ENCODE measurements at regions not wholly inside any gene's neighbourhood (a gene's known extent, or its start where the extent isn't known, plus 50 kb on each side); places are given as distances from the start of the nearest gene placed in this dataset.
"Not testable (repeated sequence)": the region's sequence is repeated elsewhere in the genome, so short reads cannot be mapped to it uniquely, and the experiment has no call there.

DNA sequence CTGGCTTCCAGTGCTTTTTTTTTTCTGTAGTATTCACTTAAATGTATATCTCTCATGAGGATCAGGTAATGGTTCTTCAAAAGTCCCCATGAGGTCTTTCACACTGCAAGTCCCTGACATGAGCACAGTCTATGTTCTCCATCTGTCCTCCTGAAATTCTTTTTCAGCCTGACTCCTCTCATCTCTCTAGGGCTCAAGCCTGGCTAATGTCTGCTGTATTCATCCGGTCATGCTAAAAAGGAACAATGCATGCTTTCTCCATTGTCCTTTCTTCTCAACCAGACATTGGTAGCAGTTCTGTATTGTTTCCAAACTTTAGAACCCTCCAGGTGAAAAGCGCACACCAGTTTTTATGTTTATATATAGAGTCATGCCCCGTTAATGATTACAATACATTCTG, 368.3 kb upstream of the OLFM3 start:
- ATAC-seq (no peak), DNase-seq (no peak)
- intact Hi-C loops (cut with micrococcal nuclease), result no loop called here

DNA sequence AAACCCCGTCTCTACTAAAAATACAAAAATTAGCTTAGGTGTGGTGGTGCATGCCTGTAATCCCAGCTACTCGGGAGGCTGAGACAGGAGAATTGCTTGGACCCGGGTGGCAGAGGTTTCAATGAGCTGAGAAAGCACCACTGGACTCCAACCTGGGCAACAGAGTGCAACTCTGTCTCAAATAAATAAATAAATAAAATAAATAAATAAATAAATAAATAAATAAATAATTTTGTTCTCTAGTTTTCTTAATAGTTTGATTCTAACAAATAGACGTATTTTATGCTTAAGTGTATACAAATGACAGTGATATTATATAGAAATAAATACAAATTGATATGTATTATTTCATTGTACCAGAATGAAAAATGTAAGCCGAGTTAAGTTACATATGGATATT, 339.9 kb upstream of the OLFM3 start:
- ATAC-seq, result no peak
- intact Hi-C loops (cut with micrococcal nuclease), result no loop called here
- no peak for DNase-seq

- DNase-seq (no peak), ATAC-seq (no peak)
- intact Hi-C loops (cut with micrococcal nuclease), result no loop called here
Observed at GRCh38 chr1:102318104-102318806, 321.5 kb upstream of the OLFM3 start.

DNA sequence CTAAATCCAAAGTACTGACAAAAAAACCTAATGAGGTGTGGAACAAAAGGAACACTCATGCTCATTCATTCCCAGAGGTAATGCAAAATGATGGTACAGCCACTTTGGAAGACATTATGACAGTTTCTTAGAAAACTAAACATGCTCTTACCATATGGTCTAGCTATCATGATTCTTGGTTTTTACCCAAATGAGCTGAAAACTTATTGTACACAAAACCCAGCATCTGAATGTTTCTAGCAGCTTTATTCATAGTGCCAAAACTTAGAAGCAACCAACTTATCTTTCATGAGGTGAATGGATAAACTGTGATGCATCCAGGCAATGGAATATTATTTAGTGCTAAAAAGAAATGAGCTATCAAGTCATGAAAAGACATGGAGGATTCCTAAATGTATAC, 318.4 kb upstream of the OLFM3 start:
- ATAC-seq, result no peak
- intact Hi-C loops (cut with micrococcal nuclease), result no loop called here

GRCh38 chr1:102296116-102296515, 299.4 kb upstream of the OLFM3 start:
- intact Hi-C loops (cut with micrococcal nuclease), result no loop called here
- DNase-seq, result no peak

More for the DNA sequence above, 318.4 kb upstream of the OLFM3 start:
- DNase-seq, result no peak

DNA sequence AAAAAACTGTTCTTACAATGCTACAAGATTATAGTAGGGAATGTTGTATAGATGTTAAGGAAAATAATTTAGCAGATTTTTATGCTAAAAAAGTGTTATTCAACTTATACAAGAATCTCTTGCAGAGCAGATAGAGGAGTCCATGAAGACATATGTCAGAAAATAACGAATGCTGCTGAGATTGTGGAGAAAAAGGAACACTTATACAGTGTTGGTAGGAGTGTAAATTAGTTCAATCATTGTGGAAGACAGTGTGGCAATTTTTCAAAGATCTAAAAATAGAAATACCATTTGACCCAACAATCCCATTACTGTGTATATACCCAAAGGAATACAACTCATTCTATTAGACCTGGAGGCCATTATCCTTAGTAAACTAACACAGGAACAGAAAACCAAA, 286.2 kb upstream of the OLFM3 start:
- DNase-seq (no peak), ATAC-seq (no peak)
- intact Hi-C loops (cut with micrococcal nuclease), result no loop called here

More at GRCh38 chr1:102296116-102296515, 299.4 kb upstream of the OLFM3 start:
- no peak for ATAC-seq

DNA sequence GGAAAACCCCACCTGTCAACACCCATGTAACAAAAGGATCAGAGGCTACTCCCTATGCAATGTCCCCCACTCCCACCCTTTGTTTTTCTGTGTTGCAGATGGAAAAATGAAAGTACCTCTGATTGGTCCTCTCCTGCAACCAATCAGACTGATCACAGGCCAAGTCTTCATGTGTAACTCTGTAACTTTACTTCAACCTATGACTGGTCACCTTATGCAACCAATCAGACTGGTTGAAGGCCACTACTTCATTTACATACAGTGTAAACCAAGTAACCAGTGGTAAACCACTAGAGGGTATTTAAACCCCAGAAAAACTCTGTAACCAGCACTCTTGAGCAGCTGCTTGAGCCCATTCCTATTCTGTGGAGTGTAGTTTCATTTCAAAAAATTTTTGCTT, 266.3 kb upstream of the OLFM3 start:
- no peak for ATAC-seq
- intact Hi-C loops (cut with micrococcal nuclease), result no loop called here
- no peak for DNase-seq

DNA sequence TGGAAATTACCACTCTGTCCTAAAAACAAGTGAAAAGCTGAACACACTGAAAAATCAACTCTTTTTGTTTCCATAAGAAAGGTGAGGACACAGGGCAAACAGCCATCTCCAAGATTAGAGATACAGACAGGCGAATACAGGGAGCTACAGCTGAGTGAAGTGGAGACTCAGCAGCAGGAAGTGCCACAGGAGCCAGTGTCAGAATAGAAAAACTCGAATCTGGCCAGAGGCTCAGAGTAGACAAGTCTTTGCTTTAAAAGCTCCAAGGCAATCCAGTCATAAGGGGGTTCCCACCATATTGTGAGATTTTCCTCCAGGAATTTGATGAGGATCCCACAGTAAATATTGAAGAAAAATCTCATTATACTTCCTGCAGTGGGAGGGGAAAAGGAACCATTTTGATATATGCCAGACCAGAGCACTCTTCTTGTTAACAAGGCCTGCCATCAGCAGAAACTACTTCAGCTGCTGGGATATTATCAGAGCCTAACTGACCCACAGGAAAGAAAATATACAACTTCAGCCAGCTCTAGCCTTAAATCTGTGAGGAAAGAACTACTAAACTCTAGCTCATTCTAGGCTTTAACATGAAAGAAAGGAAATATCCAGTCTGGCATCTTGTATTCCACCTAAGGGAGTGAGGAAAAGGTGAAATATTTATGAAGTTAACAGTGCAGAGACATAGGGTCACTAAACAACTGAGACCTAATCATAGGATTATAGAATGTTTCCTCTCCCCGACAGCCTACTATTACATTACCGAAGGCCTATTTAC, 256.2 kb upstream of the OLFM3 start:
- no peak for DNase-seq
- intact Hi-C loops (cut with micrococcal nuclease), result no loop called here
- ATAC-seq, result no peak

DNA sequence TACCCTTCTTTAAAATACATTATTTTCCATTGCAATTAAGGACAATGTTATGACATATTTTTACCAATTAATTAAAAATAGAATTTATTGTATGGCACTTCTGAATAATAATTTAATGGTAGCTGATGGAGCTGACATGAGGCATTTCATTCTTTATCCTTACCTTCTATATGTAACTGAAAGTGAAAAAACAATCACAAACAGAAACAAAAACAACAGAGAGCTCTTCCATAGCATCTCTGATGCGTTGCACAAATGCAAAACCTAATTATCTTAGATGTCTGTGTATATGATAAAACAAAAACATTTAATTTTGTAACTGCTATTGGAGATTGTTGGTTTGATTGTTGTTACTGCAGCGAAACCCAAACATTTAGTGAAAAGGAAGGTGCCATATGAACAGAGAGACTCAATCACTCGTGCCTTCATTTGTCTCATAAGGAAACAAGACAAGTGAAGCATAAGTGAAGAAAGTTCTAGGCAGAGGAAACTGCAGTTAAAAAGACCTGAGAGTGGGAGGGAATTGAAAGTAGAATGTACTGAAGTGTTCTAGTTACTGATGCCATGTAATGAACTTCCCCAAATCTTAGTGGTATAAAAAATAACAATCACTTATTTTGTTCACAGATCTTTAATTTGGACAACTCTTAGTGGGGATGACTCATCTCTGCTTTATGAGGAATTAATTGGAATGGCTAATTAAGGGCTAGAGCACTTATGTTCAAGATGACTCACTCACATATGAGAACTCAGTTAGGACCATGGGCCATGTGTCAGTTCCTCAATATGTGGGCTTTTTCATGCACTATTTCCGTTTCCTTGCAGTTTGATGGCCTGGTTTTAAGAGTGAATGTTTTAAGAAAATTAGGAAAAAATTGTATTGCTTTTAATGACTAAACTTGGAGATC, 245.0 kb upstream of the OLFM3 start:
- intact Hi-C loops (cut with micrococcal nuclease), result no loop called here
- ATAC-seq, result no peak
- no peak for DNase-seq

GRCh38 chr1:102239247-102239646, 242.5 kb upstream of the OLFM3 start:
- DNase-seq (no peak), ATAC-seq (no peak)
- intact Hi-C loops (cut with micrococcal nuclease), result no loop called here

GRCh38 chr1:102234753-102235359, 238.1 kb upstream of the OLFM3 start:
- intact Hi-C loops (cut with micrococcal nuclease), result no loop called here
- peak; percentile 19 for DNase-seq
- no peak for ATAC-seq

- intact Hi-C loops (cut with micrococcal nuclease), result no loop called here
- DNase-seq (no peak), ATAC-seq (no peak)
Observed at GRCh38 chr1:102219463-102219862, 222.7 kb upstream of the OLFM3 start.

GRCh38 chr1:102210891-102211290, 214.2 kb upstream of the OLFM3 start:
- intact Hi-C loops (cut with micrococcal nuclease); DNase-seq; ATAC-seq: not testable (repeated sequence)

DNA sequence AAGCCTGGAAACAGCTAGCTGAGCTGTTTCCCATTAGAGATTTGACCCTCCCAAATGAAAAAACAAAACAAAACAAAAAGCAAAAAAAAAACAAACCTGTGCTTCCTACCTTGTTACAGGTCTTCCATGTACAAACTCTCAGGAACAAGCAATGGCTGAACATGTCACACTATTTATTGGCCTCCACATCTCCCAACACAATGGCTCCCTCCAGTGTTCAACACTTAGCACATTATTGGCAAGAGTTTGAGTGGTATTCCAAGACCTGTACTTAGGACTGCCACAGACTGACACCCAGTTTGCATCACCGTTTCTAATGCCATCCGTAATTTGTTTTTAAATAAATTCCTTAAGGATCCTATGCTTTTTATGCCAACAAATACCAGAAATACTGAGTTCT, 195.0 kb upstream of the OLFM3 start:
- intact Hi-C loops (cut with micrococcal nuclease), result loop anchor here (2.0 kb wide), 1 partner anchor 371 kb away; no protein-coding TSS in a partner anchor
- no peak for DNase-seq
- ATAC-seq, result peak; percentile 71

DNA sequence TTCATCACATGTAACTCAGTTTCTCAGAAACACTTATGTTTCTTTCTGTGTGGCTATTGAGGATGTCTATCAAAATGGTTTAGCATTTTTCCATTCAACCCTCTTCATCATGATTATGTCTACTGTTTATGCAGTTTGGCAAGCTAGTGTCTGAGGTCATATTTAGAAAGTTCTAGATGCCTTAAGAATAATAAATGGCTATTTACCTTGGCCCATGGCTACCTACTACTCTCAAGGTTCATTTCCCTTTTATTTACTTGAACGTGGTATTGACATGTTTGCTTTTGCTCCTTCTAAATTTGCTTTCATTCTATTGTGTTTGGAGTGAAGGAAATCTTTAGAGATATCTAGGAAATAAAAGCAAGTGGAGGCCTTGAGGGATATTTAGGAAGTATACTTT, 193.7 kb upstream of the OLFM3 start:
- intact Hi-C loops (cut with micrococcal nuclease), result loop anchor here (2.0 kb wide), 1 partner anchor 370 kb away; no protein-coding TSS in a partner anchor
- no peak for DNase-seq
- no peak for ATAC-seq

GRCh38 chr1:102186536-102186935, 189.8 kb upstream of the OLFM3 start:
- DNase-seq (no peak), ATAC-seq (no peak)
- intact Hi-C loops (cut with micrococcal nuclease), result no loop called here

DNA sequence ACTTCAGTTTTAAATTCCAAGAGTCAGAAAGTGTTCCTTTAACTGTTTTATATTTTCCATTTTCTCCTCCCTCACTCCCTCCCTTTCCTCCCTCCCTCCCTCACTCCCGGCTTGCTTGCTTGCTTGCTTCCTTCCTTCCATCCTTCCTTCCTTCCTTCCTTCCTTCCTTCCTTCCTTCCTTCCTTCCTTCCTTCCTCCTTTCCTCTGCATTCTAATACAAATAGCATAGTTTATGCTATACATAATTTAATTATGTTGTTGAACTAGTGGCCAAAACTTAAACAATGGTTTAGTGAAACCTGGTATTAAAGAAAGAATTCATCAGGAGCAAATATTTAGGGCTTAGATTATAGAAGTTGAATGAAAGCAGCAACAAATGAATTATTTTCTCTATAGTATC, 188.5 kb upstream of the OLFM3 start:
- intact Hi-C loops (cut with micrococcal nuclease), result no loop called here
- ATAC-seq (no peak), DNase-seq (no peak)

- DNase-seq, result no peak
- ATAC-seq, result no peak
- intact Hi-C loops (cut with micrococcal nuclease), result no loop called here
Observed at GRCh38 chr1:102184477-102184876, 187.8 kb upstream of the OLFM3 start.

DNA sequence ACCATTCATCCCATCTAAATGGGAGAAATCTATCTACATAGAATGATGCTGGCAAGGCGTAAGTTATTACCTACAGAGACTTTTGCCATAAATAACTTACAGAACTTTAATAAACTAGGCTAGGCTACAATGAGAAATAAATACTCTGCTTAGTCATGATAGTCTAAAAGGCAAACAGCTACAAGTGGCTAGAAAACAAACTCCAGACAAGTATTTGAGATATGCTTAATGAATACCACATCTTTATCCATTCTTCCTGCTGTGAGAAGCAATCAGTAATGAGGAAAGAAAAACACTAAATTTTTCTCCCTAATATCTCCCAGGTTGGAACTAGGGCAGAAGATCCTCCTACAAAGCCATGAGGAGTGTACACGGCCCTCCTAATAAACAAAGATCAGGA, 187.0 kb upstream of the OLFM3 start:
- ATAC-seq (no peak), DNase-seq (no peak)
- intact Hi-C loops (cut with micrococcal nuclease), result no loop called here

All from left ventricle myocardium superior (tissue), 1 donor.